Amygdala (tissue), 56 donors: ENCODE measurements at regions not wholly inside any gene's neighbourhood (a gene's known extent, or its start where the extent isn't known, plus 50 kb on each side); places are given as distances from the start of the nearest gene placed in this dataset.
"Not testable (repeated sequence)": the region's sequence is repeated elsewhere in the genome, so short reads cannot be mapped to it uniquely, and the experiment has no call there.

Experiments
- DNase-seq, 56 donors: peaks; one replicate each; lab custom pipeline; 2025; lab: John Stamatoyannopoulos, UW

DNA sequence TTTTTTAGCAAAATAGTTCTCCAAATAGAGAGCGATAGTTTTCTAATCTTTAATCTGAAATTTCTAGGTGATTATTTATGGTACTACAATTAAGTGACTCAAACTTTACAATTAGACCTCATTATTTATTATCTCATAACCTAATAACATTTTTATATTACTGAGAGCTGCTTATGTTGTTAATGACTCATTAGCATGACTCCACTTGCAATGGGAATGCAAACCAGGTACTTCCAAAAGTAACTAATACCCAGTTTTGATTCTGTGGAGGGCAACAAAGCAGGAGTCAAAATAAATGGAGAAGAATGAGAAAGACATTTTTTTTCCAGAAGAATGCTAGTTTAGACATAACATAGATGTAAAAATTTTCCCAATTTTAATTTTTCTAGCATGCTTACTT lies 466.0 kb downstream of the PLK2 start:
- DNase-seq, result no peak

DNA sequence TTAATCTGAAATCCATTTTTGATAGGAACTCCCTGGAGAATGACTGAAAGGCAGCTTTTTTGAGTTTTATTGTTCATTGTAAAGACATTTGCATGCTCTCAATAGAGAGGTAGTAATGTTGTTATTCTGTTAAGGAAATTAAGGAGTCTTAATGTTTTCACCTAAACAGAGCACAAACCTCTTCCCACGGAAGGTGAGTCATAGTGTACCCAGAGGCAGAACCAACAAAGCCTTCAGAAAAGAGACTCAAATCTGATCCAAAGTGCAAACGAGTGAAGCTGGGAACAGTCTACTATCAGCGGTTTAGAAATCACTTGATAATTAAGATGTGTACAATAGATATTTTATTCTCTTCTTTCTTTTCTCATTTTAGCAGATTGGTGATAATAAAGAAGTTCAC lies 470.5 kb downstream of the PLK2 start:
- DNase-seq, result no peak

DNA sequence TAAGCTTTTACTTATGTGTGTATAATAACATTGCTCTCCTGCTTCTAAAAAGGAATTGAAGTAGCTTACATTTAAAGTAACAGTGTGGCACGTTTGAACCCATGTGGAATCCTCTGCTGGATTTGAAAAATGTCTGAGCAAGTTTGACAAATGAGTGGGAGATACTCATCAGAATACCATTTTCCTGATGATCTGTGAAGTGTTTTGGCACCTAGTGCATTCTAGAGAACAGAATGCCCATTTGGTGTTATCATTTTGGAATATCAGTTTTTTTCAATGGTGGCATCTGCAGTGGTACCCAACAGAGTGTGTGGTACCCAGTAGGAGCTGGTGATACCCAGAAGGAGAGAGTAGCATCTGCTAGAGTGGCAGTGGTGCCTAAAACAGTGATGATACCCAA lies 471.1 kb downstream of the PLK2 start:
- peak in 3 of 56 donors; percentile 0 to 6 (median 1) for DNase-seq

DNA sequence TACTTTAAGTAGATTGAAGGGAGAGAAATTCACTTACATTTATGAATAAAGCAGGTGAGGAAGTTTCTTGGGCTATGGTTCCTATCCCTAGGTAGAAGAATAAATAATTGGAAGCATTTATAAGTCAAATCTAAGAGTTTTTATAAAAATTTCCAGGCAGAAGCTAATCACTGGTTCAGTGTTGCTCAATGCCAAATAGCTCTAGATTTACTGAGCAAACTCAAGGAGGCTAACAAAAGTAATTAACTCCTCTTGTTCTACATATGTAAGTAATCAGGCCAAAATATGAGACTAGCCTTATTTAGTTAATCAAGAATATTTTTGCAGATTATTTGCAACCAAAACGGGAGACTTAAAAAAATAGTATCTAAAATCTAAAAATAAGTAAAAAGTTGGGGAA lies 472.3 kb downstream of the PLK2 start:
- no peak for DNase-seq

DNA sequence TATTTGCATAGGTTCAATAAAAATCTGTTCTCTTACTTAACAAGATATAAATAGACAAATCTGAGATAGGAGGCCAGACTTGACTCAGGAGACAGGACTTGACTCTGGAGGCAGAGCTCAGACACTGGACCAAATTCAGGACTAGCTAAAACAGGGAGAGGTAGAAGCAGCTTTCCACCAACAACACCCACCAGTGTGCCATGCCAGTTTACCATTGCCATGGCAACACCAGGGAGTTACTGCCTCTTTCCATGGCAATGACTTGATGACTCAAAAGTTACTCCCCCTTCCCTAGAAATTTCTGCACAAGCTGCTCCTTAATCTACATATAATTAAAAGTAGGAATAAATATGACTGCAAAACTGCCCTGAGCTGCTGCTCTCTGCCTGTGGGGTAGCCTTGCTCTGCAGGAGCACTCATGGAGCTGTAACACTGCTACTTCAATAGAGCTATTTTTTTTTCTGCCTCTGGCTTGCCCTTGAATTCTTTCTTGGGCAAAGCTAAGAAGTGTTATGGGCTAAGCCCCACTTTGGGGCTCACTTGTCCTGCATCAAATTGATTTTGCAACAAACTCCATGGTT lies 473.0 kb downstream of the PLK2 start:
- DNase-seq, result peak in 30 of 56 donors; percentile 1 to 66 (median 22)

DNA sequence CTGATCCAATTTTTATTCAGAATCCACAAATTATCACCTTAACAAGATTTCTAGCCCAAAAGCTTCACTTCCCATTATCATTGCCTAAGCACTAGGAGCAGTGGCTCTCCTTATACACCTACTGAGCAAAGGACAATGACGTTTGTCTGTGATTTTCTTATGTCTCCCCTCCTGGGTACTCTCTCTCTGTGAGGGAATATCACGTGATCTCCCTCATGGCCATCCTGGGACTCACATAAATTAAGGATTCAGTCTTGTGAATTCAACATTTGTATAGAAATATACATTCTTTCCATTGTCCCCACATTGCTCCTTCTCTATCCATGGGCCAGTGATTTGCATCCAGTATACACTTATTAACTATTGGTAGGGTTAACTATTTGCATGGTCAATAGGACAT lies 476.5 kb downstream of the PLK2 start:
- DNase-seq, result no peak

DNA sequence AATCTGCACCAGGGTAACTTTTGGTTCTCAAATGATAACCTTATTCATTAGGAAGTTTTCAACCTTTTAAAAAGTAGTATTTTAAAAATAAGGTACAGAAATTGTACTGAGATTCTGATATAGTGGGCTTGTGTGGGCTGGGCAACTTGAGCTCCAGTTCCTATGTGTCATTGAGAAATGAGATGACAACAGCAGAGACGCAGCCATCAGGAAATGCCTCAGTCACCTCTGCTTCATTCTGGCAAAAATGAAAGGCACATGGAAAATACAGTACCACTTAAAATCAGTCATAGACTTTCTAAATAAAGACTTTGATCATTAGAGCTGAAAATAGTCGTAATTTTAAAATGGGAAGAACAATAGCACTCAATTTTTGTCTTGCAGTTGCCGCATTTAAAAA lies 480.2 kb downstream of the PLK2 start:
- no peak for DNase-seq

DNA sequence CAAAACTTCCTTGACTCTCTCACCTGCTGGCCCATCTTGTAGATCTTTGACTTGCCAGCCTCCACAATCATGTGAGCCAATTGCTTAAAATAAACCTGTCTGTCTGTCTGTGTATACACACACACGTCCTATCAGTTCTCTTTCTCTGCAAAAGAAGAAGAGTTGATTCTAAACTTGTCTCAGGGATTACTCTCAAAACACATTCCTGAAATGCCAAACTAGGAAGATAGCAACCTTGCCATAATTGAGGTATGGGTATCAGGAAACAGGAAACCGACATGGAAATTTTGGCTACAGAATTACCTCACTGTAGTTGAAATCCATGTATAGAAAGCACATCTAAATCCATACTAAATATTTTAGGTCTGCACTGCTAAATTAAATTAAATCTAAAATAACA lies 483.4 kb downstream of the PLK2 start:
- DNase-seq, result no peak

DNA sequence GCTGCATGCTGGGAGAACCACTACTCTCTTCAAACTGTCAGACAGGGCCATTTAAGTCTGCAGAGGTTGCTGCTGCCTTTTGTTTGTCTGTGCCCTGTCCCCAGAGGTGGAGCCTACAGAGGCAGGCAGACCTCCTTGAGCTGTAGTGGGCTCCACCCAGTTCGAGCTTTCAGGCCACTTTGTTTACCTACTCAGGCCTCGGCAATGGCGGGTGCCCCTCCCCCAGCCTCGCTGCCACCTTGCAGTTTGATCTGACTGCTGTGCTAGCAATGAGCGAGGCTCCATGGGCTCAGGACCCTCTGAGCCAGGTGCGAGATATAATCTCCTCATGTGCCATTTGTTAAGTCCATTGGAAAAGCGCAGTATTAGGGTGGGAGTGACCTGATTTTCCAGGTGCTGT lies 487.8 kb downstream of the PLK2 start:
- not testable (repeated sequence) for DNase-seq

DNA sequence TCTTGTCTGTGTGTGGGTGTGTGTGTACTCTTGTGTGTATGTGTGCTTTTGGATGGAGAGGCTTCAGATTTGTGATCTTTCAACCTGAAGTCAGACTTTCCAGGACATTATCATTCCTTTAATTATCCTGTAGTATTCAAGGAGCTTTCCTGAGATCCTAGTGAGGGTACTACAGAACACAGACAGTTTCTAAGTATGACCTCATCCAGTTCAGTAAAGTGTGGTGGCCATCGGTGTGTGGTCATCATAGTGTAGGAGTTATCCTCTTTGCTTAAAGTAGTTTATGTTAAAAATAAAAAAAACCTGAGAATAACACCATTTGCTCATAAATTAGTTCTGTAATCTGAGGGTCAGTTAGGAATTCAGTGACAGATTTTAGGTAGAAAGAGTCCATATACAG lies 478.0 kb upstream of the ACTBL2 start:
- no peak for DNase-seq

DNA sequence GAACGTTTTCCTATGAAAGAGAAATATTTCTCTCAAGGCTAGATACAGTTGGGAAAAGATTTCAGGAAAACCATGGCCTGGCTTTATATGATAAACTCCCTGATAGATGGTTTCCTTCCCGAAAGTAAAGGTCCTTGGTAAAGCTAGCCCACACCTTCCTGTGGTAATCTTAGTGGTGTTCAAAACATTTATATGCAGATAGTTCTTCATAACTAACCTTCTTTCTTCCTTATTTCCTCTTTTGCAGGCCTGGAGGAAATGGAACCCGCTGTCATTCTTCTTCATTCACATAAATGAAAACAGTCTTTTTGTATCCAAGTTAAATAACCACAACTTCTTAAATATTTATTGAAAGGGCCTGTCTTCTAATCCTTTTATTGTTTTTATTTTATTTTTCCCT lies 474.0 kb upstream of the ACTBL2 start:
- no peak for DNase-seq

DNA sequence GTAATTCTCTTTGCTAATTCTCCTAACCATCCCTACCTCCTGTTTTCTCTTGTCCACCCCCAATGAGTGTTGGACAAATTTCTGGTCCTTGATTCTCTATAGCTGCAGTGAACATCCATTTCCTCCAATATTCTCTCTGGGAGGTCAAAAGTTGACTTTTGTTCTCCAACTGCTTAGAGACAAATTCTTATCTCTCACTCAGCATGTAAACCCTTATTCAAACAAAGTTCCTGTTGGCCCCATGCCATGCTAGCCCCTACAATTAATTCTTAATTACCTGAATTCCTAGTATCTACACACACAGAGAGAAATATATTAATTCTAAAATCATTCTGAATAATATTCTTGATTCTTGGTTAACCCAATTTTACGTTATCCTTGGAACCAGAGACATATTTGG lies 472.9 kb upstream of the ACTBL2 start:
- DNase-seq, result no peak

DNA sequence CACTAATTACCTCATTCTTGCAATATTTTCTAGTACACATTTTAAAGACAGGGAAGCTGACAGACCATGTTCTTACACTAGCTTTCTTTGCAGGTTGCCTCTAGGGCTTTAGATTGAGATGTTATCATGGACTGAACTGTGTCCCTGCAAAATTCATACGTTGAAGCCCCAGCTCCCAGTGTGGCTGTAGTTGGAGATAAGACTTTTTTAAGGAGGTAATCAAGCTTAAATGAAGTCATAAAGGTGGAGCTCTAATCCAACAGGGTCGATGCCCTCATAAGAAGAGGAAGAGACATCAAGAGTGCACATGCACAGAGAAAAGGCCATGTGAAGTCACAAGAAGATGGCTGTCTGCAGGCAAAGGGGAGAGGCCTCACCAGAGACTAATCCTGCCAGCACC lies 471.2 kb upstream of the ACTBL2 start:
- no peak for DNase-seq

DNA sequence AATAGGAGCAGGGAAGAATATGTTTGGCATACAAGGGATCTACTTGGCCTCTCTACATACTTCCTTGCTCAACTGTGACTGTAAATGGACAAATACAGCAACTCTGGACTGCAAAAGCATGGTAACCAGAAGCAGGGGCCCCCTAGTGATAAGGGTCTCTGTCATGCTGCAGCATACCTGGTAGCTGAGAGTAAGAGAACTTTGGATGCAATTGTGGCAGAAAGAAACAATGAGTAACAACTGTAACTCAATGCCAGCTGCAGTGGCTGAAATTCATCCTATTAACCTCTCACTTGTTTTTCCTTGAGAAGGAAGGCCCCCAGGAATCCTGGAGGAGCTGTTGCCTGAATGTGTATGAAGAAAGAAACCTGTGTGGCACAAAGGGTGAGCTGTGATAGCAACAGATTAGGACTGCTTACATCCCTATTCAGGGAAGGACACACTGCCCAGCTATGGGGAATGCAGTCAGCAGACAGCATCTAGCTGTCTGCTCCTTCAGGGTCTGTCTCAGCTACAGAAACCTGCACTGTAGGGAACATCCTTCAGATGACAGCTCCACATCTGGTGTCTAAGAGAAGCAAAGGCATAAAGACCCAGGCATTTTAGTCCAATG lies 468.1 kb upstream of the ACTBL2 start:
- no peak for DNase-seq

DNA sequence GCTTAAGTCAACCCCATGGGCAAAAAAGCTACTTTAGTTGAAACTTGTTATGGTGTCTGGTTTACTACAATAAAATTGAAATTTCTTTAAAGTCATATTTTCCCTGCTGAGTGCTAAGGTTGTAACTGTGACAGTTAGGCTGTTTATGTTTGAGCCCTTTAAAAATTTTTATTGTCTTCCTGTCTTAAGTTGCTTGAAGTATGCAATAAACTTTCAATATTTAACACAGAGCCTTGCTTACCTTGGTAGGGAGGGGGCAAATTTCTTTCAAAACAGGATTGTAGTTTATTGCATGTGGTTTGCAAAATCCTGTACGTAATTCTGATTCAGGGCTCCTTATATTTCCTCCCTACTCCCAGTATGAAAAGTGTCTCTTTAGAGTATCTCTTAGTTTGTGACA lies 465.5 kb upstream of the ACTBL2 start:
- DNase-seq, result no peak

DNA sequence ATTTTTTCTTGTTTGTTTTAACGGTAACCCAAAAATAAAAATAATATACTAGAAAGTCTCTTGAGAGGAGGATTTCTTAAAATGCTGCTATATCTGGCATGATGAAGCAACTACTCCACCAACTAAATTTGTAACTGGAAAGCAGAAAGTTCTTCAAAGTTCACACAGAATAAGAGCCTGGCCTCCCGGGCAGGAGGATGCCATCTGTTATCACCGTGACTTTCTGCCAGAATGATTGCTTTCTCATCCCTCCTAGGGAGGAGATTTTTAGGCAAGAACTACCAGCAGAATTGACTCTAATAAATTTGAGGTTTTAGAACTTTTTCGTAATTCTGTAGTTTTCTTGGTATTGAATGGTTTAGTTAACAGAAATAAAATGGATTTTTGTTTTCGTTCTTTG lies 464.6 kb upstream of the ACTBL2 start:
- DNase-seq, result no peak

DNA sequence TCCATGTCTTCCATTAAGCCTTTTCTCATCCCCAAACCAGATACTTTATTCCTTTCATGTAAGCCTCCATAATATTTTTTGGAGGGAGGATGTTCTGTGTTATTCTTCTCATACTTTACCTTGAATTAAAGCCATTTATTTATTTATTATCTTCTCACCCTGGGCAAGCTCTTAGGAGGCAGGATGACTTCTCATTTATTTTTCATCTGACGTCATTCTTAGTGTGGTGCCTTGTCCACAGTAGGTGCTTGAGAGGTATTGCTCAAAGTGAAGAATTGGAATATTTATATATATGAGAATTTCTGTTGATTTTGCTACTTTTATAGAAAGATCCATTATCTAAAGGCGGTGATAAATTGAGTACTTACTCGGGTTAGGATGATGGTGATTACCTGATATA lies 458.3 kb upstream of the ACTBL2 start:
- DNase-seq, result no peak

DNA sequence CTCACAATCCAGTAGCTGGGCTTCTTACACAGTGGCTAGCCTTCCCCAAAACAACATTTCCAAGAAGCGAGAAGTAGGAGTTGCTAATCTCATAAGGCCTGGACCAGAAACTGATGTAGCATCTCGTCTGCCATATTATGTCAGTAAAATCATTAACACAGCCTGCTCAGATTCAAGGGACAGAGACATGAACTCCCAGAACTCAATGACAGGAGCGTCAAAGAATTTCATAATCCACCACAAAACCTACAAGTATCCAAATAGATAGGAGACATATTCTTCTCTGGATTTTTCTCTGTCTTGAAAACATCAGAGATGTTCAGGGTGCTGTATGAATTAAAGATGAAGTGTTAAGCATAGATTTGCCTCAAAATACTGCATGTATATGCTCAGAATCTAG lies 457.6 kb upstream of the ACTBL2 start:
- DNase-seq, result no peak

DNA sequence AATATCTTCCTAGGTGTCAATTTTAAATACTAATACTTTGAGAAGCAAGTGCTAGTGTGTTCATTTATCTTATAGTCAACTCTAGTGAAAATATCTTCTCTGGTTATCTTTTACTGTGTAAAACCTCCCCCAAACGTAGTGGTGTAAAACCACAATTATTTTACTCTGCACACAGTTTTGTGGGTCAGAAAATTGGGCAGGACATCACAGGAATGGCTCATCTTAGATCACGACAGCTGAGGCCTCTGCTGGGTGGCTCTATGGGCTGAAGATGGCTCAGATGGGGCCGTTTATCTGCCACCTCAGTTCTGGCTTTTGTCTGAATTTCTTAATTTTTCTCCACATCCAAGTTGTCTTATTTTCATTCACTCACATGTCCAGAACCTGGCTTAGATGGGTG lies 457.2 kb upstream of the ACTBL2 start:
- no peak for DNase-seq

DNA sequence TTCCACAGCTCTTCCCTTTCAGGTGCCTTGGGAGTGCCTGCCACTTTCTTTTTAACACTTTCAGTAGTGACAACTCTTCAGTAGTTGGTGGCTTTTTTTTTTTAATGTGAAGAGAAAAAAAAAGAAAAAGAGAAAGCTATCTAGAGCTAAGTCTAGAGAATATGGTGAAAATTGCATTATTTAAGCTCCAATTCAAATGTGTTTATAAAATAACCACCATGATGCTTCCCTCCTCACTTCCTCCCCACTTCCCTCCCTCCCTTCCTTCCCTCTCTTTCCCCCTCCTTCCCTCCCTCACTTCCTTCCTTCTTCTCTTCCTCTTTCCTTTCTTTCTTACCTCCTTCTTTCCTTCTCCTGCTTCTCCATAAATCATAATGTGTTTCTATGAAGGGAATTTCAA lies 456.7 kb upstream of the ACTBL2 start:
- DNase-seq, result no peak

DNA sequence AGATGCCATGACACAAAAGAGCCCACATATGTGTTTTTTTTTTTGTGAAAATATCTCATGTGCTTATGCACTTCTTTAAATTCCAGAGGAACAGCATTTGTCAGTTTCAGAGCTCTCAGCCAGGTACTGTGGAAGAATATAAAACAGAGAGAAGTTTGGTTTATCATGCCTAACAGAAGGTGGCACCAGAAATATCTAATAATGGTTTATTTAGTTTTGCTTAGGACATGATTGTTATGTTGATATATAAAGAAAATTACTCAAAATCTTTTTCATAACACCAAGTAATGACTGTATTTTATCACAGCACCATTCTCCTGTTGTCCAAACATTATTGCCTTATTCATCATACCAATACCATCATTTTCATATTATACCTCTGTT lies 455.6 kb upstream of the ACTBL2 start:
- DNase-seq, result no peak

DNA sequence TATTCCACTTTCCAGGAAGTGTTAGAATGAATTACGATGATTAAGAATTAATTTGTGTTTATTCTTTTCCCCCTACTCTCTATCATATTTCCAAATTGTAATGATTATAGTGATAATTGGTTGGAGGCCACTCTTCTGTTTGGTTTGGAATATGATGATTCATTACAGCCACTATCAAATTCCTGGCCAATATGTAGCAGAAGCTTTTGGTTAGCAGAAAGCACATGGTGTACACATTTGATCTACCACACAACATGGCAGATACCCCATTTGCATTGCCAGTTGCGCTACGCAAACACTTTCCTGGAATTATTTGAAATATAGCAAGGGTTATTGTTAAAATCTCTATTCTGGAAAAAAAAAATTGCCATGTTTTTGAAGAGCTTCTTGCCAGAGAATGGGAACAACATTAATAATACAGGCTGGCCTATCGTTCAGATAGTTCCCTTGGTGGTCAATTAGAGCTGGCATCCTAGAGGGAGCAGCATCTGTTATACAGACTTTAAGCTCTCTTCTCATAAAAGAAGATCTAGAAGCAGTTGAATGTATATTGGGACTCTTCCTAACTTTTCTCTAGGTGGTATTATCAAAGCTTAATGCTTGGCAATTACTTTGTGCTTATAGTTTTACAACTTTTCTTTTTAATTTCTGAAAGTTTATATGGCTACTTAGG lies 455.0 kb upstream of the ACTBL2 start:
- DNase-seq, result no peak

DNA sequence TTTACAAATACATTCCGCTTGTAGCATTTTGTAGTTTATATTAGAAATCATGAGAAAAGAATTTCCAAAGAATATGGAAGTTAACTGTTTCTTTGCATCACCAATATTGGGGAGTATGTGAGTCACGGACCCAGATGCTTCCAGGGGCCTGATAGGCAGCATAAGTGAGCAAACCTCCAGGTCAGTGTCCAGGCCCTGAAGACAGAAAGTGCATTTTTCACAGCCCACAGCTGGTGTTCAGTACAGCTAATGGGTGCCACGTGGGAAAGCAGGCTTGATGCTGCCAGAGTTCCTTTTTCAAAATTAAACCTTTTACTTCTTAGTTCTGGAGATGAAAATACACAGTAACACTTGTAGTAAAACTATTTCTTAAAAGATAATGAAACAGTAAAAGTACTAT lies 454.4 kb upstream of the ACTBL2 start:
- no peak for DNase-seq
